HG03025 (cell line): ENCODE measurements at regions not wholly inside any gene's neighbourhood (a gene's known extent, or its start where the extent isn't known, plus 50 kb on each side); places are given as distances from the start of the nearest gene placed in this dataset.
"Not testable (repeated sequence)": the region's sequence is repeated elsewhere in the genome, so short reads cannot be mapped to it uniquely, and the experiment has no call there.

Experiments
- ATAC-seq: cut with Tn5 transposase; IDR thresholded peaks from one replicate; pipeline ENCODE4 v1.9.1; 2021; ENCODE audit warnings: mild to moderate bottlenecking, moderate library complexity; ENCODE audit not compliant: unreplicated experiment, low FRiP score

DNA sequence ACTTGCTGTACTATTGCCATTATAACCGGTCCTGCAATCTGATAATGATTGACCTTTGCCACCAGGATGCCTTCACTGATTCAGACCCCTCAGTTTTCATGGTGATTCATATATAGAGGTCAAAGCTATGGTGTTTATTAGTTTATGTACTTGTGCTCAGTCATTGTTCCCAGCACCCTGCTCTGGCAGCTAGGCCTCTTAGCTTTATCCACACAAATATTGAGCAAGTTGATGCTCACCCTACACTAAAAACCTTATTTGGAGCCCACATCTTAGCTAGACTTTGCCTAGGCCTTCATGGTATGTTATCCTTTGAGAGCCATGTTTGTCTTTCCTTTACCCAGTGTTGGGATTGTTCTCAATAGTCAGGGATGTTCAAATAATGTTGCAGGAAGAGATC is 679.0 kb downstream of the SPATA31A6 start:
- not testable (repeated sequence) for ATAC-seq
